Duodenal mucosa (tissue), 2 donors: ENCODE measurements at regions not wholly inside any gene's neighbourhood (a gene's known extent, or its start where the extent isn't known, plus 50 kb on each side); places are given as distances from the start of the nearest gene placed in this dataset.

Source experiments
- H3K27ac ChIP-seq: one replicate; pipeline ENCODE4 v1.7.0; 2013; ENCODE audit warnings: low read depth, low read length
- H3K27me3 ChIP-seq, 2 donors: one replicate each; pipeline ENCODE4 v1.7.0; 2013; ENCODE audit warnings: low read length in 2 of 2, control low read depth in 1 of 2; ENCODE audit not compliant: insufficient read depth in 2 of 2, control insufficient read depth in 1 of 2
- H3K36me3 ChIP-seq, 2 donors: one replicate each; pipeline ENCODE4 v1.7.0; 2013; ENCODE audit warnings: low read length in 2 of 2, control low read depth in 1 of 2; ENCODE audit not compliant: insufficient read depth in 2 of 2, control insufficient read depth in 1 of 2
- H3K4me1 ChIP-seq, 2 donors: one replicate each; pipeline ENCODE4 v1.7.0; 2013; ENCODE audit warnings: low read length in 2 of 2, control low read depth in 1 of 2; ENCODE audit not compliant: insufficient read depth in 2 of 2, control insufficient read depth in 1 of 2
- H3K4me3 ChIP-seq, 2 donors: one replicate each; pipeline ENCODE4 v1.7.0; 2013; ENCODE audit warnings: low read length in 2 of 2, low read depth in 1 of 2
- H3K9ac ChIP-seq, 2 donors: one replicate each; pipeline ENCODE4 v1.7.0; 2013; ENCODE audit warnings: low read length in 2 of 2, low read depth in 1 of 2
- H3K9me3 ChIP-seq, 2 donors: one replicate each; pipeline ENCODE4 v1.7.0; 2013; ENCODE audit warnings: low read length in 2 of 2, control low read depth in 1 of 2; ENCODE audit not compliant: control insufficient read depth in 1 of 2

- no peaks in the 10 kb centered on the region for H3K36me3 ChIP-seq
- no peaks in the 10 kb centered on the region for H3K4me1 ChIP-seq
- no peak overlapping the region for H3K4me3 ChIP-seq
- peaks cover 4 to 5% of the 10 kb centered on the region in 2 donors for H3K27me3 ChIP-seq
- no peaks in the 10 kb centered on the region for H3K9me3 ChIP-seq
- no peak overlapping the region for H3K9ac ChIP-seq
- H3K27ac ChIP-seq = no peak overlapping the region
Measured at GRCh38 chr16:73288520-73288919, 240.6 kb upstream of the ZFHX3 start.

- H3K4me3 ChIP-seq = no peak overlapping the region
- no peak overlapping the region for H3K9ac ChIP-seq
- H3K4me1 ChIP-seq = no peaks in the 10 kb centered on the region
- H3K27me3 ChIP-seq = peaks cover 4 to 5% of the 10 kb centered on the region in 2 donors
- H3K36me3 ChIP-seq = no peaks in the 10 kb centered on the region
- H3K27ac ChIP-seq = no peak overlapping the region
- H3K9me3 ChIP-seq = no peaks in the 10 kb centered on the region
Measured at GRCh38 chr16:73287859-73288405, 240.0 kb upstream of the ZFHX3 start.

DNA sequence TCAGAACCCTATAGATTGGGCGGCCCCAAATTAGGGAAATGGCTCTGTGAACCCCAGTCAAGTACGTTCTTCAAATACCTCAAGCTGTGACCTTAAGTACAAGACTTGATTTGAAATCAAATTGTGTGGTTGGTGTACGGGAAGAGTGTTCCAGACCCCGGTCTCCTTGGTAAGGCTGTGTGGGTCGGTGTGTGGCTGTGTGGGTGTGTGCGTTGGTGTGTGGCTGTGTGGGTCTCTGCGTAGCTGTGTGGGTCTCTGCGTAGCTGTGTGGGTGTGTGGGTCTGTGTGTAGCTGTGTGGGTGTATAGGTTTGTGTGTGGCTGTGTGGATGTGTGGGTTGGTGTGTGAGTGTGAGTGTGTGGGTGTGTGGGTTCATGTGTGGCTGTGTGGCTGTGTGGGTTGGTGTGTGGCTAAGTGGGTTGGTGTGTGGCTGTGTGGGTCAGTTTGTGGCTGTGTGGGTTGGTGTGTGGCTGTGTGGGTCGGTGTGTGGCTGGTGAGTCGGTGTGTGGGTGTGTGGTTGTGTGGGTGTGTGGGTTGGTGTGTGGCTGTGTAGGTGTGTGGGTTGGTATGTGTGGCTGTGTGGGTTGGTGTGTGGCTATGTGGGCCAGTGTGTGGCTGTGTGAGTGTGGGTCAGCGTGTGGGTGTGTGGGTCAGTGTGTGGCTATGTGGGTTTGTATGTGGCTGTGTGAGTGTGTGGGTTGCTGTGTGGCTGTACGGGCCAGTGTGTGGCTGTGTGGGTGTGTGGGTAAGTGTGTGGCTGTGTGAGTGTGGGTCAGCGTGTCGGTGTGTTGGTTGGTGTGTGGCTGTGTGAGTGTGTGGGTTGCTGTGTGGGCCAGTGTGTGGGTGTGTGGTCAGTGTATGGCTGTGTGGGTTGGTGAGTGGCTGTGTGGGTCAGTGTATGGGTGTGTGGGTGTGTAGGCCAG, 238.7 kb upstream of the ZFHX3 start:
- H3K27ac ChIP-seq = no peak overlapping the region
- H3K27me3 ChIP-seq = peaks cover 2 to 4% of the 10 kb centered on the region in 2 donors
- H3K9ac ChIP-seq = no peak overlapping the region
- no peaks in the 10 kb centered on the region for H3K4me1 ChIP-seq
- H3K4me3 ChIP-seq = no peak overlapping the region
- no peaks in the 10 kb centered on the region for H3K9me3 ChIP-seq
- H3K36me3 ChIP-seq = no peaks in the 10 kb centered on the region

- Histone ChIP-seq H3K27ac (no peak overlapping the region), H3K9ac (no peak overlapping the region)
Measured at GRCh38 chr16:73285436-73286201, 237.7 kb upstream of the ZFHX3 start.

GRCh38 chr16:73280388-73280787, 232.5 kb upstream of the ZFHX3 start:
- Histone ChIP-seq H3K27ac (no peak overlapping the region), H3K9me3 (peaks cover 2 to 3% of the 10 kb centered on the region in 2 donors), H3K36me3 (no peaks in the 10 kb centered on the region), H3K4me1 (no peaks in the 10 kb centered on the region), H3K4me3 (no peak overlapping the region), H3K9ac (no peak overlapping the region), H3K27me3 (no peaks in the 10 kb centered on the region)

More at GRCh38 chr16:73285436-73286201, 237.7 kb upstream of the ZFHX3 start:
- Histone ChIP-seq H3K27me3 (peaks cover 0 to 4% of the 10 kb centered on the region in 2 donors), H3K9me3 (no peaks in the 10 kb centered on the region), H3K4me3 (no peak overlapping the region), H3K4me1 (no peaks in the 10 kb centered on the region), H3K36me3 (no peaks in the 10 kb centered on the region)

DNA sequence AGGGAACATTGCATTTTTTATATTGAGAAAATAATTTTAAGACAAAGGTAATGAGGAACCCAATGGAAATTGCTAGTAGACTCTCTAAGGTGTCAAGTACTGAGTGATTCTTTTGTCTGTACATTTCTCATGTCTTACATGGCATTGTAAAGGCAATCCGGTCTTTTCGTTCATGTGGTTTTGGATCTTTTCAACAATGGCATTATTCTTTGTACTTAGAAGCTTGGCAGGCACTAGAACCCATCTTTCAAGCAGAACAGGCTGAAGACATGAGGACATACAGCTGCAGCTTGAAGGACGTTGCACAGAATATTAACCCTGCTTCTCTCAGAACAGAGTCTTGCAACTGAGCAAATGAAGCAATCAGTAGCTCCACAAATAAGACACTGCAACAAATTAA, 231.5 kb upstream of the ZFHX3 start:
- no peaks in the 10 kb centered on the region for H3K4me1 ChIP-seq
- H3K27me3 ChIP-seq = no peaks in the 10 kb centered on the region
- H3K27ac ChIP-seq = no peak overlapping the region
- H3K36me3 ChIP-seq = no peaks in the 10 kb centered on the region
- H3K4me3 ChIP-seq = no peak overlapping the region
- H3K9me3 ChIP-seq = peaks cover 2 to 3% of the 10 kb centered on the region in 2 donors
- H3K9ac ChIP-seq = no peak overlapping the region

- Histone ChIP-seq H3K4me1 (no peaks in the 10 kb centered on the region), H3K4me3 (no peak overlapping the region), H3K36me3 (no peaks in the 10 kb centered on the region), H3K27ac (no peak overlapping the region), H3K9me3 (peaks cover 2 to 3% of the 10 kb centered on the region in 2 donors), H3K27me3 (no peaks in the 10 kb centered on the region), H3K9ac (no peak overlapping the region)
Measured at GRCh38 chr16:73277071-73277470, 229.1 kb upstream of the ZFHX3 start.

DNA sequence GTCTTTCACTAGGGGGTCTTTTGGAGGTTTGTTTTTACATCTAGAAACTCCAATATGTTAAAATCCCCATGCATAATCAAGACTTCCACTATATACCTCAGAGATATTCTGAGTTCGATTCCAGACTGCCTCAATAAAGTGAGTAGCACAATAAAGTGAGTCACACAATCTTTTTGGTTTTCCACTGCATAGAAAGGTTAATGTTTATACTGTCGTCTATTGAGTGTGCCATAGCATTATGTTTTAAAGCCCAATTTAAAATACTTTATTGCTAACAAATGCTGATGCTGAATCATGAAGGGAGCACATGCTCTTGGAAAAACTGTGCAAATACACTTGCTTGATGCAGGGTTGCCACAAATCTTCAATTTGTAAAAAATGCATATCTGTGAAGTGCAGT, 227.5 kb upstream of the ZFHX3 start:
- no peak overlapping the region for H3K27ac ChIP-seq
- H3K36me3 ChIP-seq = no peaks in the 10 kb centered on the region
- no peaks in the 10 kb centered on the region for H3K27me3 ChIP-seq
- no peak overlapping the region for H3K9ac ChIP-seq
- H3K4me1 ChIP-seq = no peaks in the 10 kb centered on the region
- H3K9me3 ChIP-seq = peaks cover 2 to 3% of the 10 kb centered on the region in 2 donors
- H3K4me3 ChIP-seq = no peak overlapping the region

- H3K27ac ChIP-seq = no peak overlapping the region
- no peak overlapping the region for H3K4me3 ChIP-seq
- no peaks in the 10 kb centered on the region for H3K27me3 ChIP-seq
- H3K9ac ChIP-seq = no peak overlapping the region
- H3K36me3 ChIP-seq = no peaks in the 10 kb centered on the region
- no peaks in the 10 kb centered on the region for H3K4me1 ChIP-seq
- H3K9me3 ChIP-seq = peaks cover 2 to 3% of the 10 kb centered on the region in 2 donors
Measured at GRCh38 chr16:73275024-73275423, 227.1 kb upstream of the ZFHX3 start.

GRCh38 chr16:73274140-73274539, 226.2 kb upstream of the ZFHX3 start:
- H3K36me3 ChIP-seq = no peaks in the 10 kb centered on the region
- H3K4me3 ChIP-seq = no peak overlapping the region
- no peaks in the 10 kb centered on the region for H3K4me1 ChIP-seq

More at GRCh38 chr16:73274140-73274539, 226.2 kb upstream of the ZFHX3 start:
- Histone ChIP-seq H3K9ac (no peak overlapping the region), H3K9me3 (peaks cover 2 to 3% of the 10 kb centered on the region in 2 donors), H3K27me3 (no peaks in the 10 kb centered on the region), H3K27ac (no peak overlapping the region)
